GM19324 (cell line): ENCODE measurements at regions not wholly inside any gene's neighbourhood (a gene's known extent, or its start where the extent isn't known, plus 50 kb on each side); places are given as distances from the start of the nearest gene placed in this dataset.
A peak's percentile ranks its signal among the peaks of the same experiment; 100 is the strongest.
"Not testable (repeated sequence)": the region's sequence is repeated elsewhere in the genome, so short reads cannot be mapped to it uniquely, and the experiment has no call there.

ENCODE experiments used
- ATAC-seq: cut with Tn5 transposase; IDR thresholded peaks from one replicate; pipeline ENCODE4 v1.9.1; 2021; ENCODE audit warnings: mild to moderate bottlenecking, moderate library complexity; ENCODE audit not compliant: unreplicated experiment, low FRiP score

GRCh38 chr9:66152406-66152805 is 415.5 kb downstream of the FOXD4L4 start:
- not testable (repeated sequence) for ATAC-seq

- peak; percentile 100 for ATAC-seq
Observed at GRCh38 chr9:66153021-66153725, 416.2 kb downstream of the FOXD4L4 start.

- ATAC-seq: not testable (repeated sequence)
Observed at GRCh38 chr9:66153971-66154691, 417.2 kb downstream of the FOXD4L4 start.

DNA sequence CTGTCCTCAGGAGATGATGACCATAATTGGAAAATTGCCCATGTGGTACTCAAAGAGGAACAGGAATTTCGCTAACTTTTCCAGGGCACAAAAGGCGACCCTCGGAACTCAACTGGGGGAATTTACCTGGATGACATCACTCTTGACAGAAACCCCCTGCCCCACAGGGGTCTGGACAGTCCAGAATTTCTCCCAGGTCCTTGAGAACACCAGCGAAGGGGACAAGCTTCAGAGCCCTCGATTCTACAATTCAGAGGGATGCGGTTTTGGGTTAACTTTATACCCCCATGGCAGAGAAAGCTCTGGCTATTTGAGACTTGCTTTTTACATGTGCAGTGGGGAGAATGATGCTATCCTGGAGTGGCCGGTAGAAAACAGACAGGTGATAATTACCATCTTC is 445.4 kb downstream of the FOXD4L4 start:
- ATAC-seq: not testable (repeated sequence)

DNA sequence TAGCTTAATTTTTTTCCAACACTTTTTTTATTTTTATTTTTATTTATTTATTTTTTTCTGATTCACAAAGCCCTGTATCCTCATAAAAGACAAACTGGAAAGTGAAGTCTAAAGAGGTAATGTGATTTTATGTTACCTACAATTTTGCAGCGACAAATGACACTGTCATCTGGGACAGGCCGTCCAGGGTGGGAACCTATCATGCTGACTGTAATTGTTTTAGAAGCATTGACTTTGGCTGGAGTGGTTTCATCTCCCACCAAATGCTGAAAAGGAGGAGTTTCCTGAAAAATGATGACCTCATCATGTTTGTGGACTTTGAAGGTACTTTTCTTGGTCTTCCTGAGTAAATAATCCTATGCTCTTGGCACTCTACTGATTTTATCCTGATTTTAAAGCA is 446.7 kb downstream of the FOXD4L4 start:
- ATAC-seq: not testable (repeated sequence)

GRCh38 chr9:66197199-66197598 is 460.3 kb downstream of the FOXD4L4 start:
- not testable (repeated sequence) for ATAC-seq

GRCh38 chr9:66198421-66198820 is 461.5 kb downstream of the FOXD4L4 start:
- not testable (repeated sequence) for ATAC-seq

GRCh38 chr9:66206617-66207016 is 469.7 kb downstream of the FOXD4L4 start:
- ATAC-seq: peak; percentile 56

DNA sequence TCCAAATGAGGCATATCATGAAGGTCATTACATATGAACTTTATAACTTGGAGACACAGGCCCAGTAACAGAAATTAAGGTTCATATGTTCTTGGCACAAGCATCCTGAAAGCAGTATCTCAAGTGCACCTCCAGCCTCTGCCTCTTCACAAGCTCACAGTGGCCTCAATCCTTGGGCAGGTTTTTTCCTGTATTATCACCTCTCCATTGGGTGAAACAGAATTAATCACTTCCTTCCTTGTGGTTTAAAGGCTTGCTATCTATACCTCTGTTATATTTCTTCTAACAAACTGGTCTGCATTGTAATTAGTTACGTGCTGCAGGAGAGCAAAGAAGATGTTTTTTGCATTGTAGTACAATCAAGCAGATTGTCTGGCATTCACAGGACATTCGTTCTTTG is 471.0 kb downstream of the FOXD4L4 start:
- ATAC-seq: not testable (repeated sequence)

- not testable (repeated sequence) for ATAC-seq
Observed at GRCh38 chr9:66244763-66245162, 507.8 kb downstream of the FOXD4L4 start.

DNA sequence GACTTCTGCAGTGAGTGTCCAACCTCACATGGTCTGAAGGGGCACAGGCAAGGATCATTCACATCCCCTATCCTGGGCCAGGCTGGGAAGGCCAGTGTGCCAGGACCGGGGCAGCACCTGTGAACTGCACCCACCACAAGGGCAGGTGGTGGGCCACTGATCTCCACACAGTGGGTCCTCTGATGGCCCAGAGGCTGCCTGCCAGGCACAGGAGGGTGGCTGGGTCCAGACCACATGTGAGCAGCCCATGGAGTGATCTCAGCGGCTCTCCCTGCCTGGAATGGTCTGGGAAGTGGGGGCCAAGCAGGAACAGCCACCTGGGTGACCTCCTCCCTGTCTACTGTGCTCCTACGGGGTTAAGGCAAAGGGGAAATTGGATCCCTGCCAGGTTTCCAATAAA is 508.5 kb downstream of the FOXD4L4 start:
- ATAC-seq: not testable (repeated sequence)

- ATAC-seq: not testable (repeated sequence)
Observed at GRCh38 chr9:66257581-66257980, 520.6 kb downstream of the FOXD4L4 start.

DNA sequence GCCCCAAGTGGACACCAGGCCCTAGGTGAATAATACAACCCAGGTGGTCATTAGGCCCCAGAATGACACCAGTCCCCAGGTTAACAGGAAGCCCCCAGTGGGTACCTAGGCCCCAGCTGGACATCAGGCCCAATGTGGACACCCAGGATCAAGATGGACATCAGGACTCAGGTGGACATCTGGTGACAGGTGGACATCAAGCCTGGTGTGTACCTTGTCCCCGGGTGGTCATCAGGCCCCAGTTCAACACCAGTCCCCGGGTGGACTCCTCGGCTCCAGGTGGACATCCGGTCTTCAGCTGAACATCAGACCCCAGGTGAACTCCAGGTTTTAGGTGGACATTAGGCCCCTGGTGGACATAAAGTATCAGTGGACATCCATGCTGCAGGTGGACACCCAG is 524.6 kb downstream of the FOXD4L4 start:
- ATAC-seq: not testable (repeated sequence)

- not testable (repeated sequence) for ATAC-seq
Observed at GRCh38 chr9:66263621-66264020, 526.7 kb downstream of the FOXD4L4 start.

DNA sequence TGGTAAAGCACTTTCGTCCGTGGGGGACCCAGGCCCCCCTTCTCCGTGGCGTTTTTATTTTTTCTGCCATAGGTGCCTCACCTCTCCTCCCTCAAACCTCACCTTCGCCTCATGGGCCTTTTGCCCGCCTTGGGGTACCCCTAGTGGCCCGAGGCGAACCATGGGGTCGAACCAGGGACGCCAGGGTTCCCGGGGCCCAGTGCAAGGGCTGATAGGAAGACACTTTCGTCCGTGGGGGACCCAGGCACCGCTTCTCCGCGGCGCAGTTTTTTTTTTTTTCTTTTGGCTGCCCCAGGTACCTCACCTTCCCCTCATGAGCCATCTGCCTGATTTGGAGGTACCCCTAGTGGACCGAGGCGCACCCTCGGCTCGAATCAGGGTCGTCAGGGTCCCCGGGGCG is 527.8 kb downstream of the FOXD4L4 start:
- not testable (repeated sequence) for ATAC-seq

GRCh38 chr9:66266202-66266601 is 529.3 kb downstream of the FOXD4L4 start:
- not testable (repeated sequence) for ATAC-seq

DNA sequence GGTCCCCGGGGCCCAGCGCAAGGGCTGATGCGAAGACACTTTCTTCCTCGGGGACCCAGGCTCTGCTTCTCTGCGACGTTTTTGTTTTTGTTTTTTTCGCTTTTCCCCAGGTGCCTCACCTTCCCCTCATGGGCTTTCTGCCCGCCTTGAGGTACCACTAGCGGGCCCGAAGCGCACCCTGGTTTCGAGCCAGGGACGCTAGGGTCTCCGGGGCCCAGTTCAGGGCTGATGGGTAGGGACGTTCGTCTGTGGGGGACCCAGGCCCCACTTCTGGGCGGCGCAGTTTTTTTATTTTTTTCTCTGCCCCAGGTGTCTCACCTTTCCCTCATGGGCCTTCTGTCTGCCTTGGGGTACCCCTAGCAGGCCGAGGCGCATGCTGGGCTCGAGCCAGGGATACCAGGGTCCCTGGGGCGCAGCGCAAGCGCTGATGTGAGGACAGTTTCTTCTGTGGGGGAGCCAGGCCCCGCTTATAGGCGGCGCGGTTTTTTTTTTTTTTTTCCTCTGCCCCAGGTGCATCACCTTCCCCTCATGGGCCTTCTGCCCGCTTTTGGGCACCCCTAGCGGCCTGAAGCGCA is 530.0 kb downstream of the FOXD4L4 start:
- not testable (repeated sequence) for ATAC-seq

DNA sequence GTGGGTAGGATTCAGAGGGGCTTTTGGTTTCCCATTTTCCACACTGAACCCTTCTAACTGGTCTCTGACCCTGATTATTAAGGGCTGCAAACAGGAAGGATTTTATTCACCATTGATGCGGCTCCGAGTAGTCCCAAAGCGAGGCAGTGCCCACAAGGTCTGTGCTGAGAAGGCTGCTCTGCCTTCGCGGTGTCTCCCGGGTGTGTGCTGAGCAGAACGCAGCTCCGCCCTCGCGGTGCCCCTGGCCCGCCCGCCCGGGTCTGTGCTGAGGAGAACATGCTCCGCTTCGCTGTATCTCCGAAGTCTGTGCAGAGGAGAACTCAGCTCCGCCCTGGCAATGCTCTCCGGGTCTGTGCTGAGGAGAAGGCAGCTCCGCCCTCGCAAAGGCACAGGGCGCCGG is 530.7 kb downstream of the FOXD4L4 start:
- ATAC-seq: not testable (repeated sequence)

- ATAC-seq: not testable (repeated sequence)
Observed at GRCh38 chr9:66269024-66269423, 532.1 kb downstream of the FOXD4L4 start.

GRCh38 chr9:66269783-66270182 is 532.8 kb downstream of the FOXD4L4 start:
- ATAC-seq: not testable (repeated sequence)

DNA sequence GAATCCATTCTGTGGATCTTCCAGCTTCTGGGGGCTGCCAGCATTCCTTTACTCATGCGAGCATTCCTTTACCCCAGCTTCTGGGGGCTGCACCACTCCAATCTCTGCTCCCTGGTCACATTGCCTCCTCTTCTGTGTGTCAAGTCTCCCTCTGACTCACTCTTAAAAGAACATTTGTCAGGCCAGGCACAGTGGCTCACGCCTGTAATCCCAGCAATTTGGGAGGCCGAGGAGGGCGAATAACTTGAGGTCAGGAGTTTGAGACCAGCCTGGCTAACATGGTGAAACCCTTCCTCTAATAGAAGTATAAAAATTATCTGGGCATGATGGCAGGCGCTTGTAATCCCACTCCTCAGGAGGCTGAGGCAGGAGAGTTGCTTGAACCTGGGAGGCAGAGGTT is 541.9 kb downstream of the FOXD4L4 start:
- not testable (repeated sequence) for ATAC-seq
